Keratinocyte (primary cell): ENCODE measurements at regions not wholly inside any gene's neighbourhood (a gene's known extent, or its start where the extent isn't known, plus 50 kb on each side); places are given as distances from the start of the nearest gene placed in this dataset.

Experiments
- DNase-seq: peaks from one replicate; pipeline ENCODE4 v3.0.0-alpha.2; 2011; ENCODE audit warnings: low read depth, missing footprints, low spot score
- FAIRE-seq: peaks from 2 replicates; lab custom pipeline; 2011; peaks lifted over from hg19 to GRCh38; lab: Jason Lieb, UNC
- H2AFZ ChIP-seq: 2 replicates; pipeline ENCODE4 v1.6.0; 2012; ENCODE audit warnings: low read length, control low read depth, inconsistent platforms; ENCODE audit not compliant: control insufficient read depth
- H3K27ac ChIP-seq: 2 replicates; pipeline ENCODE4 v1.5.1; 2011; ENCODE audit warnings: low read length; ENCODE audit not compliant: control insufficient read depth, insufficient read depth
- H3K27me3 ChIP-seq: 3 replicates; pipeline ENCODE4 v1.6.0; 2011; ENCODE audit warnings: low read length; ENCODE audit not compliant: control insufficient read depth, insufficient read depth; ENCODE audit errors: extremely low read depth
- H3K36me3 ChIP-seq, 2 experiments: 2 replicates in 1 of 2; 3 replicates in 1 of 2; pipeline ENCODE4 v1.5.1; 2011; ENCODE audit warnings: low read length in 2 of 2, mild to moderate bottlenecking in 1 of 2; ENCODE audit not compliant: control insufficient read depth in 2 of 2, insufficient read depth in 2 of 2; ENCODE audit errors: extremely low read depth in 1 of 2
- H3K4me1 ChIP-seq: 3 replicates; pipeline ENCODE4 v1.5.1; 2011; ENCODE audit warnings: low read length; ENCODE audit not compliant: control insufficient read depth, insufficient read depth; ENCODE audit errors: extremely low read depth
- H3K4me2 ChIP-seq: 3 replicates; pipeline ENCODE4 v1.6.0; 2011; ENCODE audit warnings: low read depth, low read length; ENCODE audit not compliant: control insufficient read depth, insufficient read depth; ENCODE audit errors: extremely low read depth
- H3K4me3 ChIP-seq, 3 experiments: fragments of 200-600 bp in 1 of 3; sonication (generic) in 1 of 3; 2 replicates in 2 of 3; 3 replicates in 1 of 3; pipeline ENCODE4 v1.5.1; 2011 to 2016; ENCODE audit warnings: low read length in 3 of 3, mild to moderate bottlenecking in 3 of 3, control low read depth in 2 of 3, inconsistent platforms in 1 of 3, low read depth in 1 of 3, mixed read lengths in 1 of 3, mixed run types in 1 of 3, moderate library complexity in 1 of 3; ENCODE audit not compliant: control insufficient read depth in 2 of 3, insufficient read depth in 2 of 3; ENCODE audit errors: extremely low read depth in 1 of 3
- H3K79me2 ChIP-seq: 2 replicates; pipeline ENCODE4 v1.6.0; 2012; ENCODE audit warnings: low read length; ENCODE audit not compliant: control insufficient read depth, insufficient read depth
- H3K9ac ChIP-seq: 3 replicates; pipeline ENCODE4 v1.6.0; 2011; ENCODE audit warnings: low read length; ENCODE audit not compliant: control insufficient read depth, insufficient read depth; ENCODE audit errors: extremely low read depth
- H3K9me1 ChIP-seq: 3 replicates; pipeline ENCODE4 v1.6.0; 2011; ENCODE audit warnings: low read length; ENCODE audit not compliant: control insufficient read depth, insufficient read depth; ENCODE audit errors: extremely low read depth
- H3K9me3 ChIP-seq: 2 replicates; pipeline ENCODE4 v1.5.1; 2012; ENCODE audit warnings: low read depth, low read length; ENCODE audit not compliant: control insufficient read depth
- H4K20me1 ChIP-seq: 3 replicates; pipeline ENCODE4 v1.6.0; 2011; ENCODE audit warnings: low read length; ENCODE audit not compliant: control insufficient read depth, insufficient read depth; ENCODE audit errors: extremely low read depth
- CTCF ChIP-seq, 3 experiments: IDR thresholded peaks in 1 of 3; conservative IDR thresholded peaks in 1 of 3; optimal IDR thresholded peaks in 1 of 3; 2 replicates in 2 of 3; 3 replicates in 1 of 3; pipeline versions ENCODE3 to v1.5.1; 2011; ENCODE audit warnings: low read length in 3 of 3, mild to moderate bottlenecking in 3 of 3, moderate library complexity in 2 of 3, control low read depth in 1 of 3, inconsistent platforms in 1 of 3; ENCODE audit not compliant: insufficient read depth in 2 of 3; ENCODE audit errors: extremely low read depth in 1 of 3
- EZH2 ChIP-seq: IDR thresholded peaks from one replicate; pipeline ENCODE4 v1.6.1; 2012; ENCODE audit warnings: inconsistent platforms, mild to moderate bottlenecking, low read length, moderate library complexity
- dilution Hi-C: fragments of 300-500 bp; cut with MboI; formaldehyde crosslinking; loops from one replicate; pipeline ENCODE4 v1.7.0; 2020; ENCODE audit warnings: low sequenced_read_pairs; ENCODE audit not compliant: extremely low pct_ligation_motif_present

- DNase-seq = no peak
- H3K36me3 ChIP-seq = no peaks in the 10 kb centered on the region
- no peaks in the 10 kb centered on the region for H3K27me3 ChIP-seq
- H3K27ac ChIP-seq = no peak overlapping the region
- H4K20me1 ChIP-seq = no peaks in the 10 kb centered on the region
- H2AFZ ChIP-seq = no peak overlapping the region
- no peak overlapping the region for H3K9ac ChIP-seq
- H3K79me2 ChIP-seq = no peaks in the 10 kb centered on the region
- H3K4me1 ChIP-seq = no peaks in the 10 kb centered on the region
- no peak overlapping the region for H3K4me3 ChIP-seq
- FAIRE-seq = no peak
- no peaks in the 10 kb centered on the region for H3K9me1 ChIP-seq
- no peaks in the 10 kb centered on the region for H3K9me3 ChIP-seq
- H3K4me2 ChIP-seq = no peak overlapping the region
- TF ChIP-seq CTCF (optimal IDR thresholded peaks at IDR 0.05 in 1 of 3, IDR thresholded peaks at IDR 0.05 in 1 of 3, conservative IDR thresholded peaks at IDR 0.05 in 1 of 3; ENCODE audit: extremely low read depth in 1 of 3, insufficient read depth in 2 of 3, low read length in 3 of 3) (no peak), EZH2 (no peak)
- dilution Hi-C loops = no loop called here
Measured at GRCh38 chr3:62997369-62997768, 122.2 kb upstream of the CADPS start.

- FAIRE-seq = no peak
- no peaks in the 10 kb centered on the region for H3K27me3 ChIP-seq
- no peaks in the 10 kb centered on the region for H3K79me2 ChIP-seq
- dilution Hi-C loops = no loop called here
- no peak overlapping the region for H3K4me3 ChIP-seq
- no peak for TF ChIP-seq EZH2
- no peak for TF ChIP-seq CTCF (optimal IDR thresholded peaks at IDR 0.05 in 1 of 3, IDR thresholded peaks at IDR 0.05 in 1 of 3, conservative IDR thresholded peaks at IDR 0.05 in 1 of 3; ENCODE audit: extremely low read depth in 1 of 3, insufficient read depth in 2 of 3, low read length in 3 of 3)
- no peak overlapping the region for H2AFZ ChIP-seq
- H3K9me3 ChIP-seq = no peaks in the 10 kb centered on the region
- H3K4me2 ChIP-seq = no peak overlapping the region
- H3K27ac ChIP-seq = no peak overlapping the region
- H3K36me3 ChIP-seq = no peaks in the 10 kb centered on the region
- H4K20me1 ChIP-seq = no peaks in the 10 kb centered on the region
- H3K4me1 ChIP-seq = no peaks in the 10 kb centered on the region
- no peaks in the 10 kb centered on the region for H3K9me1 ChIP-seq
- H3K9ac ChIP-seq = no peak overlapping the region
- no peak for DNase-seq
Measured at GRCh38 chr3:62999158-62999557, 123.9 kb upstream of the CADPS start.
